RWPE2 (cell line): ENCODE measurements at regions not wholly inside any gene's neighbourhood (a gene's known extent, or its start where the extent isn't known, plus 50 kb on each side); places are given as distances from the start of the nearest gene placed in this dataset.
A peak's percentile ranks its signal among the peaks of the same experiment; 100 is the strongest.

Experiments
- ATAC-seq: fragments of 200-7000 bp; cut with Tn5 transposase; 3 replicates; pipeline ENCODE4 v1.9.1; 2021; ENCODE audit warnings: low read depth
- DNase-seq: peaks from one replicate; pipeline ENCODE4 v3.0.0-alpha.2; 2020; ENCODE audit warnings: low spot score
- H3K27ac ChIP-seq: fragments of 450-650 bp; 2 replicates; pipeline ENCODE4 v1.5.1; 2017; ENCODE audit warnings: mild to moderate bottlenecking; ENCODE audit not compliant: poor library complexity, severe bottlenecking
- H3K27me3 ChIP-seq: fragments of 250-450 bp; sonication (Bioruptor Pico); 2 replicates; pipeline ENCODE4 v1.5.1; 2021; ENCODE audit warnings: mild to moderate bottlenecking, moderate library complexity; ENCODE audit not compliant: insufficient read depth, poor library complexity, severe bottlenecking
- H3K36me3 ChIP-seq: fragments of 250-450 bp; sonication (Bioruptor Pico); 2 replicates; pipeline ENCODE4 v1.5.1; 2020; ENCODE audit warnings: low read depth, mild to moderate bottlenecking, moderate library complexity
- H3K4me1 ChIP-seq: fragments of 250-450 bp; sonication (Bioruptor Pico); 2 replicates; pipeline ENCODE4 v1.5.1; 2021; ENCODE audit warnings: mild to moderate bottlenecking, moderate library complexity; ENCODE audit not compliant: insufficient read depth, poor library complexity, severe bottlenecking
- H3K4me3 ChIP-seq: fragments of 250-450 bp; sonication (Bioruptor Pico); 2 replicates; pipeline ENCODE4 v1.5.1; 2021; ENCODE audit warnings: mild to moderate bottlenecking, moderate library complexity; ENCODE audit not compliant: severe bottlenecking
- H3K9me3 ChIP-seq: fragments of 250-450 bp; sonication (Bioruptor Pico); 2 replicates; pipeline ENCODE4 v1.5.1; 2021; ENCODE audit warnings: mild to moderate bottlenecking, moderate library complexity; ENCODE audit not compliant: severe bottlenecking
- TF ChIP-seq, protein P1 (sequence below): fragments of 450-650 bp; IDR thresholded peaks from one replicate; pipeline ENCODE4 v1.5.1; 2017; ENCODE audit warnings: mild to moderate bottlenecking, moderate library complexity; ENCODE audit not compliant: poor library complexity, severe bottlenecking

DNA sequence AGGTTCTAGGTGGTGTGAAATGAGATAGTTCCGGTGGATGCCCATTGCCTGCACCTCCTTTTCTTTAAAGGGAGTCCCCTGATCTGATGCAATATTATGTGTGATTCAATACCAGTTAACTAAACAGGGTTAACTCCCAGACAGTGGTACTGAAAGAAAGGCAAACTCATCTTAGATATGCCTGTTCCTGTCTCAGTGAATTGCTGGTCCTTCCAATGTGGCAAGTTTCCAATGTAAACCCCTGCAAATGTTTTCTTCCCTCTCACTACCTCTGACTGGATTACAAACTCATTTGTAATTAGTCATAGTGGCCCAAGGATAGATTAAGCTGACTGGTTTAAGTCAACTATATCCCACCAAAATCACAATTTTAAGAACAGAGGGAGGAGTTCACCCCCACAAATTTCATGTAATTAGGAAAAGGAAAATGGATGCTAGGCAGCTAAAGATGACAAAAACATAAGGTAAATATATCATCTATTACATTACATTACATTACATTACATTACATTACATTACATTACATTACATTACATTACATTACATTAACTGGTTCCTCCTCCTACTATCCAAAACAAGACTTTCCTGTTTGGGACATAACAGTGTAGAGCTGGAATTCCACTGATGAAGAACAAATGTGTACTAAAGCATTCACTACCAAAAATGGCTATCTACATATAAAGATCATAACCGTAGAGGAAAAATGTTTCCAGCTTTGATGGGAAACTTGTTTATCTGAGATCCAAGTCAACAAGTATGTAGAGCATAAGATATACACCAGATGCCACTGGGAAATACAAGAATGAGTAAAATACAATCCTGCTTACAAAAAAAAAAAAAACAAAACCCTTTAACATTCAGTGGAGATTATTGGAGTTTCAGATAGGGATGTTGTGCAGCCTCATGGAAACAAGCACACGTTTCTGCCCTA, 121.5 kb upstream of the SNX2 start:
- H3K27ac ChIP-seq = no peak overlapping the region
- H3K27me3 ChIP-seq = no peaks in the 10 kb centered on the region
- H3K4me1 ChIP-seq = no peaks in the 10 kb centered on the region
- ATAC-seq (peak; percentile 46; the same call in 2 of the 3 replicates), DNase-seq (no peak)
- TF ChIP-seq, protein P1, sequence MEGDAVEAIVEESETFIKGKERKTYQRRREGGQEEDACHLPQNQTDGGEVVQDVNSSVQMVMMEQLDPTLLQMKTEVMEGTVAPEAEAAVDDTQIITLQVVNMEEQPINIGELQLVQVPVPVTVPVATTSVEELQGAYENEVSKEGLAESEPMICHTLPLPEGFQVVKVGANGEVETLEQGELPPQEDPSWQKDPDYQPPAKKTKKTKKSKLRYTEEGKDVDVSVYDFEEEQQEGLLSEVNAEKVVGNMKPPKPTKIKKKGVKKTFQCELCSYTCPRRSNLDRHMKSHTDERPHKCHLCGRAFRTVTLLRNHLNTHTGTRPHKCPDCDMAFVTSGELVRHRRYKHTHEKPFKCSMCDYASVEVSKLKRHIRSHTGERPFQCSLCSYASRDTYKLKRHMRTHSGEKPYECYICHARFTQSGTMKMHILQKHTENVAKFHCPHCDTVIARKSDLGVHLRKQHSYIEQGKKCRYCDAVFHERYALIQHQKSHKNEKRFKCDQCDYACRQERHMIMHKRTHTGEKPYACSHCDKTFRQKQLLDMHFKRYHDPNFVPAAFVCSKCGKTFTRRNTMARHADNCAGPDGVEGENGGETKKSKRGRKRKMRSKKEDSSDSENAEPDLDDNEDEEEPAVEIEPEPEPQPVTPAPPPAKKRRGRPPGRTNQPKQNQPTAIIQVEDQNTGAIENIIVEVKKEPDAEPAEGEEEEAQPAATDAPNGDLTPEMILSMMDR = no peak
- H3K4me3 ChIP-seq = no peak overlapping the region
- no peaks in the 10 kb centered on the region for H3K9me3 ChIP-seq
- no peaks in the 10 kb centered on the region for H3K36me3 ChIP-seq

DNA sequence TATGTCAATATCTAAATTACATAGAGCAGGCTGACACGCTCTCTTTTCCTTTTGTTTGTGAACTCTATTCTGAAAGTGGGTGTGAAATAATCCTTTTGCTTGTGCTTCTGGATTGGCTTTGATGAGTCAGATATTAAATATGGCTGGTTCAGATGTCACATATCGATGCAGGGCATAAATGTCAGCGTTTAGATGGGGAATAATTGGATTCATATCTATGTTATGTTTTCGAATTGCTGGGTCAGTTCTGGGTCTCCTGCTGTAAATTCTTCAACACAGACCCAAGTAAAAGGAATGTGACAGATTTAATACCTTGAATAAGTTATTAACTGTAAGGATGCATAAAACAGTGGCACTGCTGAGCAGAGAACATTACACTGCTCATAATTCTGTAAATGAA, 118.7 kb upstream of the SNX2 start:
- Histone ChIP-seq H3K36me3 (no peaks in the 10 kb centered on the region), H3K27me3 (no peaks in the 10 kb centered on the region), H3K9me3 (no peaks in the 10 kb centered on the region), H3K27ac (no peak overlapping the region), H3K4me1 (no peaks in the 10 kb centered on the region), H3K4me3 (no peak overlapping the region)
- TF ChIP-seq, protein P1 = no peak
- DNase-seq = no peak
- peak; percentile 50; the same call in 1 of the 3 replicates for ATAC-seq

DNA sequence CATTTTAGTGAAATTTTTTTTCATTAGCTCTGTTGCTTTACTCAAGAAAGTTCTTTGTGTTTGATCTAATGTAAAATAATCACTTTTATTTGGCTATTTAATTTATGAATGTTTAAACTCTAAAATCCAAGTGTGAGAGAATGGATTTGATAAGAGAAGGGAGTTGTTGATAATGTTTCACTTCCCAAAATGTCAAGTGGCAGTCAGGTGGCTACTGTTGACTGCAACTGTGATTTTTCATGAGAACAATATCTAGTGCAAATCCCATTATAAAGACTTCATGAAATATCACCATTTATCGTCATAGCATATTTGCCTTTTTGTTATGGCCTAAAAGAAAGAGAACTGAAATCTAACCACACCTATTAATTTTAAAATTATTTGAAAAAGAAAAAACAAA, 118.3 kb upstream of the SNX2 start:
- no peaks in the 10 kb centered on the region for H3K36me3 ChIP-seq
- no peaks in the 10 kb centered on the region for H3K4me1 ChIP-seq
- no peaks in the 10 kb centered on the region for H3K27me3 ChIP-seq
- DNase-seq (no peak), ATAC-seq (no peak)
- H3K4me3 ChIP-seq = no peak overlapping the region
- no peaks in the 10 kb centered on the region for H3K9me3 ChIP-seq
- TF ChIP-seq, protein P1 = no peak
- no peak overlapping the region for H3K27ac ChIP-seq

DNA sequence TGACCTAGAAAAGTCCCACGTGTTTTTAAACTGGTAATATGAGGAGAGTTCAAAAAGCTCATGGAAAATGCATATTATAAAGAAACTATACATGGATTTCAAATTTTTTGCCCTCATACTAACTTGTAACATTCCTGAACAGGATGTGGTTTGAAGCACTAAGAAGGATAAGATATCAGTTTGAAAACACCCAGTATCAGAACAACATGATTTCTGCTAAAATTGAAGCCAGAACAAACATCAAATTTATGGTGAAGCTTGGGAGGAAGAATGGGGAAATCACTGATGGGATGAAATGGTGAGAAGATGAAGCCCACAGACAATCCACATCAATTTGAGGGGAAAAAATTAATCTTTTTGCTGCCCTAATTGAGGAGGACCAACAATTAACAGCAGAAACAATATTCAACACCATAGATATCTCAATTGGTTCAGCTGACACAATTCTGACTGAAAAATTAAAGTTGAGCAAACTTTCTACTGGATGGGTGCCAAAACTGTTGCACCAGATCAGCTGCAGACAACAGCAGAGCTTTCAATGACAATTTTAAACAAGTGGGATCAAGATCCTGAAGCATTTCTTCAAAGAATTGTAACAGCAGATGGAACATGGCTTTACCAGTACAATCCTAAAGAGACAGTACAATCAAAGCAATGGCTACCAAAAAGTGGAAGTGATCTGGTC, 113.2 kb upstream of the SNX2 start:
- TF ChIP-seq, protein P1 = no peak
- no peaks in the 10 kb centered on the region for H3K4me1 ChIP-seq

More for the DNA sequence above, 113.2 kb upstream of the SNX2 start:
- Histone ChIP-seq H3K4me3 (no peak overlapping the region), H3K27me3 (no peaks in the 10 kb centered on the region), H3K36me3 (no peaks in the 10 kb centered on the region), H3K27ac (no peak overlapping the region), H3K9me3 (no peaks in the 10 kb centered on the region)
- DNase-seq (no peak), ATAC-seq (no peak)
